ENCODE measurements at regions not wholly inside any gene's neighbourhood (a gene's known extent, or its start where the extent isn't known, plus 50 kb on each side); places are given as distances from the start of the nearest gene placed in this dataset.

DNA sequence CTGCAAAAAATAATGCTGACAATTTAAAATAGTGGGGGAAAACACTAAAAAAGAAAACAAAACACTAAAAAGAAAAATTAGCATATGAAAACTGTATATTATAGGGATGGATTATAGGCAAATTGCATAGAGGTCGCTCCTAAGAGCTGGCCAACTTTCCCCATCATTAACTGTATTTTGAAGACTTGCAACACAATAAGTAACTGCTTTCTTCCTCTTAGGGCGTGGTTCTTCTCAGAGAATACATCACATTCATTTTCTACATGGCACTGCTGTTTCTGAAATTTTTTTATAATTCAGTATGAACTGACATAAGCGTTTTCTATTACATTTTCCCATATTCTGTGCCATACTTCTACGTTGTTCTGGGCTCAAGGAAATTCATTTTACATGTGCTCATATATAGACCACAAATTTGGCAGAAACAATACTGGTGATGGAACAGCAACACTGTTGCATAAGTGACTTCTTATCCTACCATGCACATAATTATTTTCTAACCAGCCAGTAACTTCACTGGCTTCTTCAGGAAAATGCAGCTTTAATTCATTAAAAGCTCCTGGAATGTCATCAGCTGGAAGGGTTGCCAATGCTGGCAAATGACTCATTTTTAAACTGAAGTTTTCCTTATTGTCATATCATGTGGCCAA is 171.2 kb upstream of the DMAC1 start:
- TF ChIP-seq, protein P1, sequence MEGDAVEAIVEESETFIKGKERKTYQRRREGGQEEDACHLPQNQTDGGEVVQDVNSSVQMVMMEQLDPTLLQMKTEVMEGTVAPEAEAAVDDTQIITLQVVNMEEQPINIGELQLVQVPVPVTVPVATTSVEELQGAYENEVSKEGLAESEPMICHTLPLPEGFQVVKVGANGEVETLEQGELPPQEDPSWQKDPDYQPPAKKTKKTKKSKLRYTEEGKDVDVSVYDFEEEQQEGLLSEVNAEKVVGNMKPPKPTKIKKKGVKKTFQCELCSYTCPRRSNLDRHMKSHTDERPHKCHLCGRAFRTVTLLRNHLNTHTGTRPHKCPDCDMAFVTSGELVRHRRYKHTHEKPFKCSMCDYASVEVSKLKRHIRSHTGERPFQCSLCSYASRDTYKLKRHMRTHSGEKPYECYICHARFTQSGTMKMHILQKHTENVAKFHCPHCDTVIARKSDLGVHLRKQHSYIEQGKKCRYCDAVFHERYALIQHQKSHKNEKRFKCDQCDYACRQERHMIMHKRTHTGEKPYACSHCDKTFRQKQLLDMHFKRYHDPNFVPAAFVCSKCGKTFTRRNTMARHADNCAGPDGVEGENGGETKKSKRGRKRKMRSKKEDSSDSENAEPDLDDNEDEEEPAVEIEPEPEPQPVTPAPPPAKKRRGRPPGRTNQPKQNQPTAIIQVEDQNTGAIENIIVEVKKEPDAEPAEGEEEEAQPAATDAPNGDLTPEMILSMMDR (IDR thresholded peaks at IDR 0.05), result no peak
- TF ChIP-seq POLR2A (IDR thresholded peaks at IDR 0.05) (no peak), POLR2AphosphoS5 (IDR thresholded peaks at IDR 0.05) (no peak)
